Neural crest cell (in vitro differentiated cells): ENCODE measurements at regions not wholly inside any gene's neighbourhood (a gene's known extent, or its start where the extent isn't known, plus 50 kb on each side); places are given as distances from the start of the nearest gene placed in this dataset.

Experiments
- DNase-seq: peaks from one replicate; pipeline ENCODE4 v3.0.0; 2021; ENCODE audit warnings: low read depth, mixed read lengths, low spot score
- H3K27ac Mint-ChIP-seq: one replicate; pipeline ENCODE4 v1.8.0; 2021; ENCODE audit warnings: mild to moderate bottlenecking, mixed read lengths; ENCODE audit not compliant: unreplicated experiment
- H3K27me3 Mint-ChIP-seq: 2 replicates; pipeline ENCODE4 v1.8.0; 2021; ENCODE audit warnings: low read depth, mild to moderate bottlenecking, mixed read lengths
- H3K36me3 Mint-ChIP-seq: 2 replicates; pipeline ENCODE4 v1.8.0; 2021; ENCODE audit warnings: low read depth, mild to moderate bottlenecking, mixed read lengths
- H3K4me1 Mint-ChIP-seq: 2 replicates; pipeline ENCODE4 v1.8.0; 2021; ENCODE audit warnings: mixed read lengths
- H3K4me3 Mint-ChIP-seq: one replicate; pipeline ENCODE4 v1.8.0; 2021; ENCODE audit warnings: mild to moderate bottlenecking, mixed read lengths
- H3K9me3 Mint-ChIP-seq: 2 replicates; pipeline ENCODE4 v1.8.0; 2021; ENCODE audit warnings: mixed read lengths
- CTCF ChIP-seq: fragments of 200-600 bp; sonication (generic); conservative IDR thresholded peaks from 2 replicates; pipeline ENCODE4 v1.5.0; 2021; ENCODE audit warnings: antibody characterized with exemption, mild to moderate bottlenecking

- Mint-ChIP-seq H3K9me3 (peaks cover 3% of the 10 kb centered on the region), H3K27ac (no peak overlapping the region), H3K4me1 (peaks cover 6% of the 10 kb centered on the region), H3K4me3 (no peak overlapping the region), H3K27me3 (no peaks in the 10 kb centered on the region), H3K36me3 (no peaks in the 10 kb centered on the region)
- no peak for DNase-seq
- TF ChIP-seq CTCF, result no peak
Measured at GRCh38 chr10:4189281-4189680, 404.3 kb upstream of the KLF6 start.

GRCh38 chr10:4188406-4188805 lies 403.4 kb upstream of the KLF6 start:
- peaks cover 6% of the 10 kb centered on the region for H3K4me1 Mint-ChIP-seq
- no peak for TF ChIP-seq CTCF
- H3K27ac Mint-ChIP-seq, result no peak overlapping the region
- no peak overlapping the region for H3K4me3 Mint-ChIP-seq
- no peak for DNase-seq
- H3K9me3 Mint-ChIP-seq, result peaks cover 5% of the 10 kb centered on the region
- H3K27me3 Mint-ChIP-seq, result no peaks in the 10 kb centered on the region
- no peaks in the 10 kb centered on the region for H3K36me3 Mint-ChIP-seq

DNA sequence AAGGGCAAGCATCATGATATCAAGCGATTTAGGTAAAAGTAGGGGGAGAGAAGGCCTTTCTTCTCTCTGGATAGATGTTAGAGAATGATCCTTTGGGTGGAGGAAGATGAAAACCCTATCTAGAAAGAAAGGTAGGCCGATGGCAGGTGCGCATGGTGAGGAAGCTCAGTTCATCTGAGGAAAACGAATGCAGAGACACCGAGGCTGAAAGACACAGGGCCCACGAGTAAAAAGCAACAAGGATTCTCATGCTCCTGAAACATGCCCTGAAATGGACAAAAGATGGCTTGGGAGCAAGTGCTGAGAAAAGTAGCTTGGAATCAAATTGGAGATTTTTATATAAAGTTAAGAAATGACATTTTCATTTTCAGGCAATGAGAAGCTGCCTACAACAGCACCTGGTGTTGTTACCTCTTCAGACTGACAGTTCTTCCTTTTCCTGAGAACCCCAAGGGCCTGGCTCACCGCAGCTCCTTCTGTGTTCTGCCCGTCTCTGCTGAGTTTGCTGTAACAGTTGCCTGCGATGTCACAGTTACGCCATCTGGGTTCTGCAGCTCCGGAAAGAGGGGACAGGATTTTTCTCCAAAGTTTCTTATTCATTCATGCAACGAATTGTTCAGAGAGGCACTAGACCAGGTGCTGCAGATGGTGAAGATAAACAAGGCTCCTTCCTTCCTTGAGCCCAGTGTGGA lies 402.0 kb upstream of the KLF6 start:
- Mint-ChIP-seq H3K4me1 (peaks cover 6% of the 10 kb centered on the region), H3K36me3 (no peaks in the 10 kb centered on the region), H3K4me3 (no peak overlapping the region), H3K27me3 (no peaks in the 10 kb centered on the region), H3K27ac (no peak overlapping the region), H3K9me3 (peaks cover 6% of the 10 kb centered on the region)
- no peak for TF ChIP-seq CTCF
- no peak for DNase-seq

- no peak for DNase-seq
- H3K27ac Mint-ChIP-seq, result no peak overlapping the region
- H3K36me3 Mint-ChIP-seq, result no peaks in the 10 kb centered on the region
- TF ChIP-seq CTCF, result no peak
- H3K4me1 Mint-ChIP-seq, result peaks cover 16% of the 10 kb centered on the region
- H3K4me3 Mint-ChIP-seq, result no peak overlapping the region
- peaks cover 3% of the 10 kb centered on the region for H3K9me3 Mint-ChIP-seq
- H3K27me3 Mint-ChIP-seq, result no peaks in the 10 kb centered on the region
Measured at GRCh38 chr10:4183761-4184261, 398.8 kb upstream of the KLF6 start.

GRCh38 chr10:4181621-4182049 lies 396.6 kb upstream of the KLF6 start:
- no peak overlapping the region for H3K4me3 Mint-ChIP-seq
- H3K4me1 Mint-ChIP-seq, result peaks cover 16% of the 10 kb centered on the region
- H3K36me3 Mint-ChIP-seq, result no peaks in the 10 kb centered on the region
- no peak overlapping the region for H3K27ac Mint-ChIP-seq
- no peak for DNase-seq
- H3K9me3 Mint-ChIP-seq, result peaks cover 3% of the 10 kb centered on the region
- no peaks in the 10 kb centered on the region for H3K27me3 Mint-ChIP-seq
- TF ChIP-seq CTCF, result no peak
